K562 (cell line): ENCODE measurements at regions not wholly inside any gene's neighbourhood (a gene's known extent, or its start where the extent isn't known, plus 50 kb on each side); places are given as distances from the start of the nearest gene placed in this dataset.

Experiments used
- ADNP ChIP-seq: fragments of 200-800 bp; sonication (Bioruptor generic); IDR thresholded peaks from 2 replicates; pipeline ENCODE4 v1.6.1; 2016; ENCODE audit warnings: missing genetic modification characterization, missing compliant biosample characterization
- CBFA2T2 ChIP-seq: fragments of 450-650 bp; conservative IDR thresholded peaks from 2 replicates; pipeline ENCODE4 v1.6.1; 2017; ENCODE audit warnings: mild to moderate bottlenecking
- CBX5 ChIP-seq: IDR thresholded peaks from 2 replicates; pipeline ENCODE4 v1.6.1; 2014; ENCODE audit warnings: low read depth, borderline replicate concordance
- DPF2 ChIP-seq: fragments of 450-650 bp; IDR thresholded peaks from 2 replicates; pipeline ENCODE4 v1.6.1; 2016
- FOSL1 ChIP-seq: fragments of 200-800 bp; sonication (Bioruptor generic); conservative IDR thresholded peaks from 2 replicates; pipeline ENCODE4 v1.6.1; 2016; ENCODE audit warnings: missing genetic modification characterization, missing compliant biosample characterization
- FOXA1 ChIP-seq: fragments of 450-650 bp; IDR thresholded peaks from 2 replicates; pipeline ENCODE4 v1.6.1; 2016; ENCODE audit warnings: mild to moderate bottlenecking, borderline replicate concordance
- GATA2 ChIP-seq: sonication (generic); formaldehyde crosslinking; IDR thresholded peaks from 2 replicates; pipeline ENCODE4 v1.4.0; 2020; ENCODE audit warnings: mild to moderate bottlenecking, missing genetic modification reagents
- MTA2 ChIP-seq: fragments of 450-650 bp; IDR thresholded peaks from 2 replicates; pipeline ENCODE4 v1.6.1; 2016; ENCODE audit warnings: low read depth
- NCOA6 ChIP-seq: fragments of 450-650 bp; IDR thresholded peaks from 2 replicates; pipeline ENCODE4 v1.6.1; 2017; ENCODE audit warnings: mild to moderate bottlenecking
- PHB2 ChIP-seq: fragments of 450-650 bp; IDR thresholded peaks from 2 replicates; pipeline ENCODE4 v1.6.1; 2017; ENCODE audit warnings: low read depth
- STAT5A ChIP-seq: IDR thresholded peaks from 2 replicates; pipeline ENCODE4 v1.6.1; 2012; ENCODE audit warnings: low read length, inconsistent platforms, borderline replicate concordance
- THRAP3 ChIP-seq: fragments of 450-650 bp; IDR thresholded peaks from 2 replicates; pipeline ENCODE4 v1.6.1; 2016; ENCODE audit warnings: mild to moderate bottlenecking, inconsistent platforms, borderline replicate concordance
- ZFP36 ChIP-seq: fragments of 150-350 bp; IDR thresholded peaks from 2 replicates; pipeline ENCODE4 v1.6.1; 2018; ENCODE audit warnings: low read length, low read depth; ENCODE audit not compliant: partially characterized antibody
- ZNF165 ChIP-seq: fragments of 250-450 bp; sonication (Bioruptor Pico); IDR thresholded peaks from 2 replicates; pipeline ENCODE4 v1.4.0; 2020; ENCODE audit warnings: borderline replicate concordance
- ZNF445 ChIP-seq: fragments of 250-450 bp; sonication (Bioruptor Pico); IDR thresholded peaks from 2 replicates; pipeline ENCODE4 v1.4.0; 2020; ENCODE audit warnings: low read depth, mild to moderate bottlenecking, moderate library complexity
- ZNF584 ChIP-seq: fragments of 200-800 bp; sonication (Bioruptor generic); IDR thresholded peaks from 2 replicates; pipeline ENCODE4 v1.6.1; 2016; ENCODE audit warnings: low read depth, mild to moderate bottlenecking, missing genetic modification characterization, missing compliant biosample characterization
- TF ChIP-seq, protein P1 (sequence below): fragments of 450-650 bp; formaldehyde crosslinking; IDR thresholded peaks from 2 replicates; pipeline ENCODE4 v1.4.0; 2020; ENCODE audit warnings: mild to moderate bottlenecking
- TF ChIP-seq, protein P2 (sequence below): IDR thresholded peaks from 2 replicates; pipeline ENCODE4 v1.6.1; 2011; ENCODE audit warnings: borderline replicate concordance, low read depth, mild to moderate bottlenecking, moderate library complexity, low read length; ENCODE audit not compliant: insufficient read depth, poor library complexity, severe bottlenecking
- TF ChIP-seq, protein P3 (sequence below), 2 experiments: fragments of 450-650 bp; IDR thresholded peaks; 2 replicates each; pipeline ENCODE4 v1.6.1; 2016; ENCODE audit warnings: mild to moderate bottlenecking in 2 of 2, borderline replicate concordance in 1 of 2, low read depth in 1 of 2, moderate library complexity in 1 of 2

DNA sequence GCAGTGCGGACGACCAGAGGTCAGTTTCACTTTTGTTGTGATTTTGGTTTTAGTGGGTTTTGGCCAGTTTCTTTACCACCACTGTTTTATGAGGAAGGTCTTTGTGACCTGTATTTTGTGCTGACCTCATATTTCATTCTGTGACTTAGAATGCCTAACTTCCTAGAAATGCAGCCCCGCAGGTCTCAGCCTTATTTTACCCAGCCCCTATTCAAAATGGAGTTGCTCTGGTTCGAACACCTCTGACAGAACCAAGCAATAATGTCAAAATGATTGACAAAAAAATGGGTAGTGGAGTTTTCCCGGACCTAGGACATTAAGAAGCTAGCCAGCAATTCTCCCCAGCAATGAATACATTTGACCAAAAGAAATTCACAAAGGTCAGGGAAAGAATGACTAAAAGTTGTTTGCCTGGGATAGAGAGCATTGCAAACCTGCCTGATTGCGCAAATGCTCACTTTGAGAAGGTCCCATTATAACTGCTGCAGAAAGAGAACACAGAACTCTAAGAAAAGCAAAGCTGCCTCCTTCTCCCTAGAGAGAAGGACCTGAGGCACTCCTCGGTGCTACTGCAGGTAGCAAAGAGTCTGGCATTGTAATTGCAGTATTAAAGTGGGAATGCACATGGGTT is 288.8 kb downstream of the ADGB start (continued):
- TF ChIP-seq, protein P1, sequence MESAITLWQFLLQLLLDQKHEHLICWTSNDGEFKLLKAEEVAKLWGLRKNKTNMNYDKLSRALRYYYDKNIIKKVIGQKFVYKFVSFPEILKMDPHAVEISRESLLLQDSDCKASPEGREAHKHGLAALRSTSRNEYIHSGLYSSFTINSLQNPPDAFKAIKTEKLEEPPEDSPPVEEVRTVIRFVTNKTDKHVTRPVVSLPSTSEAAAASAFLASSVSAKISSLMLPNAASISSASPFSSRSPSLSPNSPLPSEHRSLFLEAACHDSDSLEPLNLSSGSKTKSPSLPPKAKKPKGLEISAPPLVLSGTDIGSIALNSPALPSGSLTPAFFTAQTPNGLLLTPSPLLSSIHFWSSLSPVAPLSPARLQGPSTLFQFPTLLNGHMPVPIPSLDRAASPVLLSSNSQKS, result peak; percentile 100
- TF ChIP-seq FOXA1, result no peak
- TF ChIP-seq, protein P2, sequence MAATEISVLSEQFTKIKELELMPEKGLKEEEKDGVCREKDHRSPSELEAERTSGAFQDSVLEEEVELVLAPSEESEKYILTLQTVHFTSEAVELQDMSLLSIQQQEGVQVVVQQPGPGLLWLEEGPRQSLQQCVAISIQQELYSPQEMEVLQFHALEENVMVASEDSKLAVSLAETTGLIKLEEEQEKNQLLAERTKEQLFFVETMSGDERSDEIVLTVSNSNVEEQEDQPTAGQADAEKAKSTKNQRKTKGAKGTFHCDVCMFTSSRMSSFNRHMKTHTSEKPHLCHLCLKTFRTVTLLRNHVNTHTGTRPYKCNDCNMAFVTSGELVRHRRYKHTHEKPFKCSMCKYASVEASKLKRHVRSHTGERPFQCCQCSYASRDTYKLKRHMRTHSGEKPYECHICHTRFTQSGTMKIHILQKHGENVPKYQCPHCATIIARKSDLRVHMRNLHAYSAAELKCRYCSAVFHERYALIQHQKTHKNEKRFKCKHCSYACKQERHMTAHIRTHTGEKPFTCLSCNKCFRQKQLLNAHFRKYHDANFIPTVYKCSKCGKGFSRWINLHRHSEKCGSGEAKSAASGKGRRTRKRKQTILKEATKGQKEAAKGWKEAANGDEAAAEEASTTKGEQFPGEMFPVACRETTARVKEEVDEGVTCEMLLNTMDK, result no peak
- peak; percentile 100 for TF ChIP-seq ZNF445 (CRISPR knock-in tag)
- TF ChIP-seq, protein P3, sequence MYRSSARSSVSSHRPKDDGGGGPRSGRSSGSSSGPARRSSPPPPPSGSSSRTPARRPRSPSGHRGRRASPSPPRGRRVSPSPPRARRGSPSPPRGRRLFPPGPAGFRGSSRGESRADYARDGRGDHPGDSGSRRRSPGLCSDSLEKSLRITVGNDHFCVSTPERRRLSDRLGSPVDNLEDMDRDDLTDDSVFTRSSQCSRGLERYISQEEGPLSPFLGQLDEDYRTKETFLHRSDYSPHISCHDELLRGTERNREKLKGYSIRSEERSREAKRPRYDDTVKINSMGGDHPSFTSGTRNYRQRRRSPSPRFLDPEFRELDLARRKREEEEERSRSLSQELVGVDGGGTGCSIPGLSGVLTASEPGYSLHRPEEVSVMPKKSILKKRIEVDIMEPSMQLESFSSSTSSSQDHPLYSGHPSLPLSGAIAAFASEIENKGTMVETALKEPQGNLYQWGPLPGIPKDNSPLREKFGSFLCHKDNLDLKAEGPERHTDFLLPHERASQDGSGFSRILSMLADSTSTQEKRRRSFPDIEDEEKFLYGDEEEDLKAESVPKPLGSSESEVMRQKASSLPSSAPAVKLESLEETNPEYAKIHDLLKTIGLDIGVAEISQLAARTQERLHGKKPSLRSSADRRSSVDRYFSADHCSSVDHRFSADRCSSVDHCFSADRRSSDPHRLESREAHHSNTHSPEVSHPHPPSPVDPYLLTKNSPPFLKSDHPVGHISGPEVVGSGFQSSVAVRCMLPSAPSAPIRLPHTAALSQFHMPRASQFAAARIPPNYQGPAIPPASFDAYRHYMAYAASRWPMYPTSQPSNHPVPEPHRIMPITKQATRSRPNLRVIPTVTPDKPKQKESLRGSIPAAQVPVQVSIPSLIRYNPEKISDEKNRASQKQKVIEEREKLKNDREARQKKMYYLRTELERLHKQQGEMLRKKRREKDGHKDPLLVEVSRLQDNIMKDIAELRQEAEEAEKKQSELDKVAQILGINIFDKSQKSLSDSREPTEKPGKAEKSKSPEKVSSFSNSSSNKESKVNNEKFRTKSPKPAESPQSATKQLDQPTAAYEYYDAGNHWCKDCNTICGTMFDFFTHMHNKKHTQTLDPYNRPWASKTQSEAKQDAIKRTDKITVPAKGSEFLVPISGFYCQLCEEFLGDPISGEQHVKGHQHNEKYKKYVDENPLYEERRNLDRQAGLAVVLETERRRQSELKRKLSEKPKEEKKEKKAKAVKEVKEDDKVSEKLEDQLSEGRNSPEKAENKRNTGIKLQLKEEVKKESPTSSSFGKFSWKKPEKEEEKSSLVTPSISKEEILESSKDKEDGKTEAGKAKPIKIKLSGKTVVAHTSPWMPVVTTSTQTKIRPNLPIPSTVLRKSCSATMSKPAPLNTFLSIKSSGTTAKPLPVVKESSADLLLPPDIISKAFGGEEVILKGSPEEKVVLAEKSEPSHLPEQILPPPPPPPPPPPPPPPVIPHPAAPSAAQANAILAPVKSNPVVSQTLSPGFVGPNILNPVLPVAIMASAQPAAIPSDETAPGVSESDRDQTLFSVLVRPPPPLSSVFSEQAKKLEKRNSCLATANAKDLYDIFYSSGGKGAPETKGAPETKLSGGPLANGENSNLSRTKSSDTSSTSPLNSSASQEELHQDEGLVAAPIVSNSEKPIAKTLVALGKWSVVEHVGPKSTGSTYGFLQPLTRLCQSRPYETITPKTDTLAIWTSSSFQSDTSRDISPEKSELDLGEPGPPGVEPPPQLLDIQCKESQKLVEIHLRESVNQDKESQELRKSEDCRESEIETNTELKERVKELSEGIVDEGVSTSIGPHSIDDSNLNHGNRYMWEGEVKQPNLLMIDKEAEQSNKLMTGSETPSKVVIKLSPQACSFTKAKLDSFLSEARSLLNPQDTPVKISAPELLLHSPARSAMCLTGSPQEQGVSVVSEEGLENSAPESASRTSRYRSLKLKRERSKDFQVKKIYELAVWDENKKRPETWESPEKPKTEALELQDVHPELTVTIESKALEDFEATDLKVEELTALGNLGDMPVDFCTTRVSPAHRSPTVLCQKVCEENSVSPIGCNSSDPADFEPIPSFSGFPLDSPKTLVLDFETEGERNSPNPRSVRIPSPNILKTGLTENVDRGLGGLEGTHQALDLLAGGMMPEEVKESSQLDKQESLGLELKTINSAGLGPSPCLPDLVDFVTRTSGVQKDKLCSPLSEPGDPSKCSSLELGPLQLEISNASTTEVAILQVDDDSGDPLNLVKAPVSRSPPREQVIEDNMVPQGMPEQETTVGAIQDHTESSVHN (IDR thresholded peaks at IDR 0.05; ENCODE audit: borderline replicate concordance in 1 of 2, low read depth in 1 of 2), result peak in 1 of 2 experiments; percentile 45; a peak in 1 of 4 replicates
- TF ChIP-seq ZFP36, result no peak
- peak; percentile 67; the same call in 1 of the 2 replicates for TF ChIP-seq ADNP (tag)
- TF ChIP-seq MTA2, result peak; percentile 47; the same call in 1 of the 2 replicates
- TF ChIP-seq GATA2 (CRISPR knock-in tag), result no peak
- no peak for TF ChIP-seq CBFA2T2
- peak; percentile 73 for TF ChIP-seq FOSL1 (tag)
- no peak for TF ChIP-seq CBX5
- TF ChIP-seq ZNF165 (CRISPR knock-in tag), result peak; percentile 100
- TF ChIP-seq NCOA6, result no peak
- peak; percentile 52; the same call in 1 of the 2 replicates for TF ChIP-seq DPF2
- TF ChIP-seq ZNF584 (CRISPR knock-in tag), result peak; percentile 100
- TF ChIP-seq PHB2, result no peak
- TF ChIP-seq THRAP3, result no peak
- TF ChIP-seq STAT5A, result no peak
